ENCODE measurements at regions not wholly inside any gene's neighbourhood (a gene's known extent, or its start where the extent isn't known, plus 50 kb on each side); places are given as distances from the start of the nearest gene placed in this dataset.

DNA sequence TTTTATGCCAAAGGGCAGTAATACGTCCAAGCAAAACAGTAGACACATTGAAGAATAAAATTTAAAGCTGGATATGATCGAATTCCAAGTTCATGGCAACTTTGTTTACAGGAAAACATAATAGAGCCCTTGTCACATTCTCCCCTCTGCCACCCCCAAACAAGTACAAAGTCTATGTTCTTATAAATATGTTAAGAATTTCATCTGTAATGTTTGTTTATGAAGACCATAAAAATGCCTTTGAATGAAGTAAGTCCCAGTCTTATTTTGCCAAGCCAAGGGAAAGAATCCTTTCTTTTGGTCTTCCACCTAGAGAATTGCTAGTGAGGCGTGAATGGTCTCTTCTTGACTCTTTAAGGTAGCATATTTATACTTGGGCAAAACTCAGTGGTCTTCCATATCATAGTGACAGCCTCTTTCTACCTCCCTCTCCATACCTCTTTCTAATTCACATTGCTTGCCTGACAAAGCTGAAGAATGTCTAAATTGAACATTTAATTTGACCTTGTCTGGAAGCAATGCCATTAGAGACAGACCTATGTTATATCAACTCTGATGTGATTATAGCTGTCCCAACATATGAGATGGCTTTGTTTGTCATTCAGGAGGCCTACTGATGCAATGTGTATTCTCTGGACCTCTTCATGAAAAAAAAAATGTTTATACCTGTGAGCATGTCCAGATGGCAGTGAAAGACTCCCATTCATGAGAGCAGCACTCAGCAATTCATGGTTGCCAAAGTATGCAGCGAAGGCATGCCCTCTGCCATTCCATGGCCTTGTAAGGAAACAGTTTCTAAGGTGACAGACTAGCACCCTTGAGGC lies 70.6 kb upstream of the CCN2 start:
- TF ChIP-seq, protein P1, sequence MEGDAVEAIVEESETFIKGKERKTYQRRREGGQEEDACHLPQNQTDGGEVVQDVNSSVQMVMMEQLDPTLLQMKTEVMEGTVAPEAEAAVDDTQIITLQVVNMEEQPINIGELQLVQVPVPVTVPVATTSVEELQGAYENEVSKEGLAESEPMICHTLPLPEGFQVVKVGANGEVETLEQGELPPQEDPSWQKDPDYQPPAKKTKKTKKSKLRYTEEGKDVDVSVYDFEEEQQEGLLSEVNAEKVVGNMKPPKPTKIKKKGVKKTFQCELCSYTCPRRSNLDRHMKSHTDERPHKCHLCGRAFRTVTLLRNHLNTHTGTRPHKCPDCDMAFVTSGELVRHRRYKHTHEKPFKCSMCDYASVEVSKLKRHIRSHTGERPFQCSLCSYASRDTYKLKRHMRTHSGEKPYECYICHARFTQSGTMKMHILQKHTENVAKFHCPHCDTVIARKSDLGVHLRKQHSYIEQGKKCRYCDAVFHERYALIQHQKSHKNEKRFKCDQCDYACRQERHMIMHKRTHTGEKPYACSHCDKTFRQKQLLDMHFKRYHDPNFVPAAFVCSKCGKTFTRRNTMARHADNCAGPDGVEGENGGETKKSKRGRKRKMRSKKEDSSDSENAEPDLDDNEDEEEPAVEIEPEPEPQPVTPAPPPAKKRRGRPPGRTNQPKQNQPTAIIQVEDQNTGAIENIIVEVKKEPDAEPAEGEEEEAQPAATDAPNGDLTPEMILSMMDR (IDR thresholded peaks at IDR 0.05), result no peak
- no peak for TF ChIP-seq POLR2A (IDR thresholded peaks at IDR 0.05)
- TF ChIP-seq POLR2AphosphoS5 (IDR thresholded peaks at IDR 0.05), result no peak

Data from gastroesophageal sphincter (tissue), 3 donors.